SK-N-MC (cell line): ENCODE measurements at regions not wholly inside any gene's neighbourhood (a gene's known extent, or its start where the extent isn't known, plus 50 kb on each side); places are given as distances from the start of the nearest gene placed in this dataset.

Experiments used
- EZH2 ChIP-seq: fragments of 200-600 bp; sonication (generic); IDR thresholded peaks from one replicate; pipeline ENCODE4 v1.6.1; 2017; ENCODE audit warnings: antibody characterized with exemption
- FOXP2 ChIP-seq: optimal IDR thresholded peaks from 2 replicates; pipeline ENCODE3; 2011; ENCODE audit warnings: mild to moderate bottlenecking, moderate library complexity; ENCODE audit not compliant: insufficient read depth; ENCODE audit errors: extremely low read length, control extremely low read depth
- POLR2AphosphoS5 ChIP-seq: IDR thresholded peaks from 2 replicates; pipeline ENCODE4 v1.6.1; 2012; ENCODE audit warnings: mild to moderate bottlenecking, low read depth, low read length, borderline replicate concordance

DNA sequence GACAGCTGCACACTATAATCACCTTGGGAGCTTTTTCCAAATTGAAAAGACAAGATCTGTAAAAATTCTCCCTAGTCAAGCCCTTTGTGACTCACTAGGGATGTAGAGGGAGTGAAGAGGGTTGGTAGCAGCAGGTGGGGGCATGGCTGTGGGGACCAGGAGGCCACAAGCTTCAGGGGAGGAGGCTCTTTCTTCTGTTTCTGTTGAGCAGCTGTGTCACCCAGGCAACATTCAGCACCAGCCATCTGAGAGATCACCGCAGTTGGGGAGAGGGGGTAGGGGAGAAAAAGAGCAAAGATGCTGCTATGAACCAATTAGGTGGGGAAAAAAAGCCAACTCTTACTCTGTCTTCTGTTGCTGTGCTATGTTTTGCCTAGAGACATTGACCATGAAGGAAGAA is 352.3 kb upstream of the MEIS1 start:
- TF ChIP-seq POLR2AphosphoS5 (no peak), FOXP2 (no peak), EZH2 (no peak)
